NB4 (cell line): ENCODE measurements at regions not wholly inside any gene's neighbourhood (a gene's known extent, or its start where the extent isn't known, plus 50 kb on each side); places are given as distances from the start of the nearest gene placed in this dataset.

ENCODE experiments used
- CTCF ChIP-seq: IDR thresholded peaks from one replicate; pipeline ENCODE4 v1.5.1; 2012; ENCODE audit warnings: low read depth, low read length
- MAX ChIP-seq: IDR thresholded peaks from 2 replicates; pipeline ENCODE4 v1.6.1; 2011; ENCODE audit warnings: low read depth, low read length
- MYC ChIP-seq: IDR thresholded peaks from 2 replicates; pipeline ENCODE4 v1.6.1; 2011; ENCODE audit warnings: low read depth, low read length
- POLR2A ChIP-seq: IDR thresholded peaks from 2 replicates; pipeline ENCODE4 v1.6.1; 2011; ENCODE audit warnings: mild to moderate bottlenecking; ENCODE audit not compliant: insufficient read length; ENCODE audit errors: extremely low read depth

GRCh38 chr3:111385971-111386495 lies 156.0 kb upstream of the CD96 start:
- TF ChIP-seq POLR2A (no peak), MYC (no peak), CTCF (no peak), MAX (no peak)
